MG63 (cell line): ENCODE measurements at regions not wholly inside any gene's neighbourhood (a gene's known extent, or its start where the extent isn't known, plus 50 kb on each side); places are given as distances from the start of the nearest gene placed in this dataset.
A peak's percentile ranks its signal among the peaks of the same experiment; 100 is the strongest.

Experiments used
- DNase-seq: peaks from one replicate; pipeline ENCODE4 v3.0.0-alpha.2; 2020
- H3K27me3 ChIP-seq: fragments of 250-450 bp; sonication (Bioruptor Pico); 2 replicates; pipeline ENCODE4 v1.5.1; 2020; ENCODE audit warnings: mild to moderate bottlenecking, moderate library complexity
- H3K36me3 ChIP-seq: fragments of 250-450 bp; sonication (Bioruptor Pico); 2 replicates; pipeline ENCODE4 v1.5.1; 2020; ENCODE audit warnings: mild to moderate bottlenecking, moderate library complexity
- H3K4me3 ChIP-seq: fragments of 250-450 bp; sonication (Bioruptor Pico); 2 replicates; pipeline ENCODE4 v1.5.1; 2020; ENCODE audit warnings: mild to moderate bottlenecking, moderate library complexity
- H3K9me3 ChIP-seq: fragments of 250-450 bp; sonication (Bioruptor Pico); 2 replicates; pipeline ENCODE4 v1.5.1; 2020; ENCODE audit warnings: mild to moderate bottlenecking, moderate library complexity

- H3K27me3 ChIP-seq: no peaks in the 10 kb centered on the region
- DNase-seq: no peak
- H3K9me3 ChIP-seq: no peaks in the 10 kb centered on the region
- H3K36me3 ChIP-seq: no peaks in the 10 kb centered on the region
- no peak overlapping the region for H3K4me3 ChIP-seq
Measured at GRCh38 chr14:98136012-98136789, 1135.8 kb downstream of the BCL11B start.

DNA sequence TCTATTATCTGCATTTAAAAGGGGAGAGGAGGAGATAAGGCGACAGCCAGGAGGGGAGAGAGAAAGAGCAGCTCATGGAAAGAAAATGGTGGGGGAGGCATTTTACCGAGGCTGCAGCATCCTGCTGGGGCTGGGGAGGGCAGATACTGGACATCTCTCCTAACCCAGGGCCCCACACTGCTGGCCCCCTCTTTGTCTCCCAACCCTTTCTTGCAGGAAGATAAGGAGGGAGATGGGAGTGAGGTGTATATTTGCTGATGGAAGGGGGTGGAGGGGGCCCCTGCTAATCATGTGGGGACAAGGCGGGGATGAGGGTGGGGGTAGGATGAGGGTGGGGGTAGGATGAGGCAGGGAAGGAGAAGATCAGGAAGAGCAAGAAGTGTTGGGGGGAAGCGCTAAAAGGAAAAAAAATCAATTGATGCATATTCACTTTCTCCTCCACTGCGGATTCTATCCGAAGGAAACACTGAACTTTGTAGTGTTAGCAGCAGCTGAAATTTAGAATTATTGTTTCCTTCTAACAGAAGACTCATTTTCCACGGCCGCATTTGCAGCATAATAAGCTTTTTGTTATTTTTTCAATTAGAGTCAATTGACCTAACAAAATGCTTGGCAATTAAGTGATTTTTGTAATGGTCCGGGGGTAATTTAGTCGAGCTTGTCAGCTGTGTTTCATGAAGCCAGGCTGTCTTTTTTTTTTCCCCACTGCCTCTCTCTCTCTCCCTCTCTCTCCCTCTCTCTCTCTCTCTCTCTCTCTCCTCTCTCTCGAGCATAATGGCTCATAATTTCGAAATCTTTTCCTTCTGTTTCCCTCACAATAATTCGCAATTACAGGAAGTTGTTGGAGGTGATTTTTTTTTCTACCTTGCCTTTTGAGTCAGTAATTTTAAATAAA is 1134.6 kb downstream of the BCL11B start:
- Histone ChIP-seq H3K9me3 (no peaks in the 10 kb centered on the region), H3K4me3 (no peak overlapping the region), H3K36me3 (no peaks in the 10 kb centered on the region), H3K27me3 (no peaks in the 10 kb centered on the region)
- DNase-seq: no peak

- Histone ChIP-seq H3K36me3 (no peaks in the 10 kb centered on the region), H3K27me3 (no peaks in the 10 kb centered on the region), H3K4me3 (no peak overlapping the region), H3K9me3 (no peaks in the 10 kb centered on the region)
- no peak for DNase-seq
Measured at GRCh38 chr14:98138666-98139065, 1133.3 kb downstream of the BCL11B start.

DNA sequence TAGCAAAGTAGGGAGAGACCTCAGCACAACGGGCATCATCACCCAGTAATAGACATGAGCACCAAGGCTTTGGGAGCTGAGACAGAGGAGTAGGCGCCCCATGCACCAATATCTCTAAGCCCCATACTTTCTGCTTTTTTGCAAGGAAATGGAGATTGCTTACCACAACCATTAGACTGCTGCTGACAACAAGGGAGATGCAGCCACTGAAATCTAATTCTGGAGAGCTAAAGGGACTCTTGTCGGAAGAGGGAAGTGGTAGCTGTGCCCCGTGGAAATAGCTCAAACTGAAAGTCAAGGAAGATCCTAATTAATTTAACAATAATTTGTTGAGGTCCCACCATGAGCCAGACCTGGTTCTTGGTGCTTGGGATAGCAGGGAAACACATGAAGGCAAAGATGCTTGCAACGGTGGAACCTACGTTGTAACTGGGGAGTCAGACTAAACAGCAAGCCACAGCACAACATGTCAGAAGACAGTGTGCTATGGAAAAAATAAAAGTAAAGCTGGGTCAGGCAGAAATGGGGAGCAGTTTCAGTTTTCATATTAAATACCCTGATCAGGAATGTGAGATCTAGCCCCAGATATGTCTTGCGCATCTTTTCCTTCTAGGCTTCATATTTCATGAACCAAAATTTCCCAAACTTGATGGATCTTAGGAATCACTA is 1131.0 kb downstream of the BCL11B start:
- Histone ChIP-seq H3K4me3 (no peak overlapping the region), H3K27me3 (no peaks in the 10 kb centered on the region), H3K36me3 (no peaks in the 10 kb centered on the region), H3K9me3 (no peaks in the 10 kb centered on the region)
- DNase-seq: no peak

GRCh38 chr14:98143566-98143965 is 1128.4 kb downstream of the BCL11B start:
- H3K27me3 ChIP-seq: no peaks in the 10 kb centered on the region
- no peaks in the 10 kb centered on the region for H3K36me3 ChIP-seq
- no peak overlapping the region for H3K4me3 ChIP-seq
- H3K9me3 ChIP-seq: no peaks in the 10 kb centered on the region
- DNase-seq: no peak

- Histone ChIP-seq H3K36me3 (no peaks in the 10 kb centered on the region), H3K4me3 (no peak overlapping the region), H3K9me3 (no peaks in the 10 kb centered on the region), H3K27me3 (no peaks in the 10 kb centered on the region)
- DNase-seq: peak; percentile 5
Measured at GRCh38 chr14:98144964-98145363, 1127.0 kb downstream of the BCL11B start.

GRCh38 chr14:98146416-98146815 is 1125.6 kb downstream of the BCL11B start:
- Histone ChIP-seq H3K27me3 (no peaks in the 10 kb centered on the region), H3K9me3 (no peaks in the 10 kb centered on the region), H3K36me3 (no peaks in the 10 kb centered on the region), H3K4me3 (no peak overlapping the region)
- DNase-seq: no peak

DNA sequence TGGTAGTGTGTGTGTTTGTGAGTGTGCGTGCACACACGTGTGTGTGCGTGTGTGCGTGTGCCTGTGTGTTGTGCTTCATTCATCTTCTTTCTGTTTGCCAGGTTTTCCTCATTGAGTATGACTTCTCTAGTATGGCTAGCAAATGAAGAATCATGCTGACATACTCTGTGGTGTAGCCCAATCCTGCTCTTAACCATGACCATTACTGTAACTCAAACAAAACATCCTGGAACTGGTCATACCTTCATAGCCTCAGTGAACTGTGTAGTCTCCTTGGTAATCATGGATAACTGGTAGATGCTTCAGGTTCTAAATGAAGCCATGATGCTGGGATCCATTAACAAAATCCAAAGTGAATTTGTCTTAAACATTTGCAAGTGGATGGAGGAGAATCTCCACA is 1117.7 kb downstream of the BCL11B start:
- H3K27me3 ChIP-seq: no peaks in the 10 kb centered on the region
- H3K36me3 ChIP-seq: no peaks in the 10 kb centered on the region
- no peak overlapping the region for H3K4me3 ChIP-seq
- no peak for DNase-seq
- H3K9me3 ChIP-seq: no peaks in the 10 kb centered on the region

DNA sequence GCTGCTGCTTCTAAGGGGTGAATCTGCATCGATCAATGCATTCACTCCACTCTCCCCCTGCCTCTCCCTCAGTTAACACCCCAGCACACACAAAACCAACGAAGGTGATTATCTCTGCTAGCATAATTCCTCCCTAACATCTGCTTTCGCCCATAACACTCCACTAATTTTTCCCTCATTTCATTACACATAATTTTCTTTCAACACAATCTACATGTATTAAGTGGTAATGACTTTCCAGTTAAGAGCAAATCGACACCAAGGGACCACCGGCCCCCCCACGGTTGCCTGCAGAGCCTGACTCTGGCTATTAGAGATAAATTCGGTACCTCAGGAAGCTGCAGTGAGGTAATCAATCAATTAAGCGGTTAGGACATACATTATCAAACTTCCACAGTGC is 1115.6 kb downstream of the BCL11B start:
- DNase-seq: no peak
- no peaks in the 10 kb centered on the region for H3K36me3 ChIP-seq
- no peaks in the 10 kb centered on the region for H3K27me3 ChIP-seq
- no peak overlapping the region for H3K4me3 ChIP-seq
- no peaks in the 10 kb centered on the region for H3K9me3 ChIP-seq

GRCh38 chr14:98160901-98161300 is 1111.1 kb downstream of the BCL11B start:
- no peaks in the 10 kb centered on the region for H3K36me3 ChIP-seq
- DNase-seq: no peak
- no peaks in the 10 kb centered on the region for H3K9me3 ChIP-seq
- H3K27me3 ChIP-seq: no peaks in the 10 kb centered on the region
- no peak overlapping the region for H3K4me3 ChIP-seq

- Histone ChIP-seq H3K36me3 (no peaks in the 10 kb centered on the region), H3K9me3 (no peaks in the 10 kb centered on the region), H3K4me3 (no peak overlapping the region), H3K27me3 (no peaks in the 10 kb centered on the region)
- DNase-seq: no peak
Measured at GRCh38 chr14:98161356-98161755, 1110.6 kb downstream of the BCL11B start.

- Histone ChIP-seq H3K4me3 (no peak overlapping the region), H3K36me3 (no peaks in the 10 kb centered on the region), H3K9me3 (no peaks in the 10 kb centered on the region), H3K27me3 (no peaks in the 10 kb centered on the region)
- no peak for DNase-seq
Measured at GRCh38 chr14:98162856-98163805, 1108.9 kb downstream of the BCL11B start.

DNA sequence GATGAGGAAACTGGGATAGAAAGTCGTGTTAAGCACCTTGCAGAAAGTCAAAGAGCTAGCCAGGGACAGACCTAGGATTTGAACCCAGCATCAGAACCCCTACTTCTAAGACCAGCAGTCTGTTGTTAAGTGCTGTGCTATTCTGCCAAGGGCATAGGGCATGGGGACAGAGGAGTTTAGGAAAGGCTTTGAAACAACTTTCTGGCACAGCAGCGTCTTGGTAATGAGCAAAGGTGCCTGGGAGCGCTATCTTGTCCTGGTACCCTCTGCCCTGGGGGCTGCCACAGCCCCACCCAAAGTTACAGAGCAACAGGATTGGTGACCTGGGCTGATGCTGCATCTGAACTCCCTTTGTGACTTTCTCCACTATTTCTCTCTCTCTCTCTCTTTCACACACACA is 1108.1 kb downstream of the BCL11B start:
- Histone ChIP-seq H3K9me3 (no peaks in the 10 kb centered on the region), H3K4me3 (no peak overlapping the region), H3K27me3 (no peaks in the 10 kb centered on the region), H3K36me3 (no peaks in the 10 kb centered on the region)
- DNase-seq: no peak

- no peak overlapping the region for H3K4me3 ChIP-seq
- no peaks in the 10 kb centered on the region for H3K9me3 ChIP-seq
- DNase-seq: no peak
- no peaks in the 10 kb centered on the region for H3K27me3 ChIP-seq
- no peaks in the 10 kb centered on the region for H3K36me3 ChIP-seq
Measured at GRCh38 chr14:98165976-98166375, 1106.0 kb downstream of the BCL11B start.

- Histone ChIP-seq H3K9me3 (no peaks in the 10 kb centered on the region), H3K36me3 (no peaks in the 10 kb centered on the region), H3K27me3 (no peaks in the 10 kb centered on the region), H3K4me3 (no peak overlapping the region)
- no peak for DNase-seq
Measured at GRCh38 chr14:98167275-98167674, 1104.7 kb downstream of the BCL11B start.

DNA sequence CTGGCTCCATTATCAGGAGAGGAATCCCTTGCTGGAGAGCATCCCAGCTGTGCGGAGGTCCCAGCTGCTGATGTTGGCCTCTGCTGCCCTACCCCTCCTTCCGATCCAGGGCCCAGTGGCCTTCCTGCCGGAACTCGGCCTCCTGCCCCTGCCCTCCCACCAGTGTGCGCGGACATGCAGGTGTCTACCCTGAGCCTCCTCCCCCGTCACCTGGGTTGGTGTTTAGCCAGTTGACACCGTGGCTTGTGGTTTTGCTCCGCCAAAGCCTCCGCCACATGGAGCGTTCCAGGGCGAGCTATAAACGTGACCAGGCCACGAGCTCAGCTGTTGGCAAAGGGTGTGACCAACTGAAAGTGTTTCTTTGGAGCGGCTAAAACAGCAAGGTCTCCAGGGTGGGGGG is 1104.3 kb downstream of the BCL11B start:
- DNase-seq: no peak
- Histone ChIP-seq H3K36me3 (no peaks in the 10 kb centered on the region), H3K4me3 (no peak overlapping the region), H3K27me3 (no peaks in the 10 kb centered on the region), H3K9me3 (no peaks in the 10 kb centered on the region)
